ENCODE measurements at regions not wholly inside any gene's neighbourhood (a gene's known extent, or its start where the extent isn't known, plus 50 kb on each side); places are given as distances from the start of the nearest gene placed in this dataset.

DNA sequence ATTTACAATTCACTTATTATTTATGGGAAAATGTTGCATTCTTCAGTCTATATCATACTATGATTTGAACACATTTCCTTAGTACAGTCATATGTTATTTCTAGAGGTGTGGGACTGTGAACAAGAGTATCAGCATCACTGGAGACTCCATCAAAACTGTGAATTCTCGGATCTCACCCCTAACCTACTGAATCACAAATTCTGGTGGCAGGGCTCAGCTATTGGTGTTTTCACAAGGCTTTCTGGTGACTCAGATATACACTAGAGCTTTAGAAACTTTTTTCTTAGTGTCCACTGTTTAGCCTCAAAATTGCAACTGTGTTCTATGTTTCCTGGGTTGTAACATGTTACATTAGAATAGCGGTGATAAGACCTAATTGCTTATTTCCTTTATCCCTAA is 352.9 kb upstream of the DDI1 start:
- TF ChIP-seq, protein P1, sequence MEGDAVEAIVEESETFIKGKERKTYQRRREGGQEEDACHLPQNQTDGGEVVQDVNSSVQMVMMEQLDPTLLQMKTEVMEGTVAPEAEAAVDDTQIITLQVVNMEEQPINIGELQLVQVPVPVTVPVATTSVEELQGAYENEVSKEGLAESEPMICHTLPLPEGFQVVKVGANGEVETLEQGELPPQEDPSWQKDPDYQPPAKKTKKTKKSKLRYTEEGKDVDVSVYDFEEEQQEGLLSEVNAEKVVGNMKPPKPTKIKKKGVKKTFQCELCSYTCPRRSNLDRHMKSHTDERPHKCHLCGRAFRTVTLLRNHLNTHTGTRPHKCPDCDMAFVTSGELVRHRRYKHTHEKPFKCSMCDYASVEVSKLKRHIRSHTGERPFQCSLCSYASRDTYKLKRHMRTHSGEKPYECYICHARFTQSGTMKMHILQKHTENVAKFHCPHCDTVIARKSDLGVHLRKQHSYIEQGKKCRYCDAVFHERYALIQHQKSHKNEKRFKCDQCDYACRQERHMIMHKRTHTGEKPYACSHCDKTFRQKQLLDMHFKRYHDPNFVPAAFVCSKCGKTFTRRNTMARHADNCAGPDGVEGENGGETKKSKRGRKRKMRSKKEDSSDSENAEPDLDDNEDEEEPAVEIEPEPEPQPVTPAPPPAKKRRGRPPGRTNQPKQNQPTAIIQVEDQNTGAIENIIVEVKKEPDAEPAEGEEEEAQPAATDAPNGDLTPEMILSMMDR (conservative IDR thresholded peaks at IDR 0.05; ENCODE audit: low read length) = no peak
- TF ChIP-seq EZH2phosphoT487 (IDR thresholded peaks at IDR 0.05; ENCODE audit: borderline replicate concordance, low read depth, low read length) = no peak

All from OCI-LY7 (cell line).